ENCODE measurements at regions not wholly inside any gene's neighbourhood (a gene's known extent, or its start where the extent isn't known, plus 50 kb on each side); places are given as distances from the start of the nearest gene placed in this dataset.

DNA sequence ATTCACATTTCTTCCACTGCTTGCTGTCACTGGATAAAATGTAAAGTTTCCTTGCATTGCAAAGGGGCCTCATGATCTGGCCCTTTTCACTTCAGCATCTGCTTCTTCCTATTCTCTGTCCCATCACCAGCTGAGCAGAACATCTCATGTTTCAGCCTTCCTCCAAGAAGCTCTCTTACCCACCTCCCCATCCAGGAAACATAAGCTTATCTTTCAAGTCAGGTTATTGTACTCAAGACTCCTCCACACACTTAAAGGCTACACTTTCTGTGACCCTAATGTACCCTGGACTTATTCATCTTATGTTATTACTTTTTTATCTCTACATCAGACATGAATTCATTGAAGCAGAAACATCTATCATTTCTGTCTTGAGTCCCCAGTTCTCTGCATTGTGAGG lies 230.5 kb downstream of the PMAIP1 start:
- TF ChIP-seq ZNF878 (CRISPR knock-in tag; IDR thresholded peaks at IDR 0.05), result no peak
- TF ChIP-seq POLR2A (IDR thresholded peaks at IDR 0.05; ENCODE audit: insufficient read depth in 1 of 2, low read depth in 2 of 2, low read length in 2 of 2), result no peak
